ENCODE measurements at regions not wholly inside any gene's neighbourhood (a gene's known extent, or its start where the extent isn't known, plus 50 kb on each side); places are given as distances from the start of the nearest gene placed in this dataset.

DNA sequence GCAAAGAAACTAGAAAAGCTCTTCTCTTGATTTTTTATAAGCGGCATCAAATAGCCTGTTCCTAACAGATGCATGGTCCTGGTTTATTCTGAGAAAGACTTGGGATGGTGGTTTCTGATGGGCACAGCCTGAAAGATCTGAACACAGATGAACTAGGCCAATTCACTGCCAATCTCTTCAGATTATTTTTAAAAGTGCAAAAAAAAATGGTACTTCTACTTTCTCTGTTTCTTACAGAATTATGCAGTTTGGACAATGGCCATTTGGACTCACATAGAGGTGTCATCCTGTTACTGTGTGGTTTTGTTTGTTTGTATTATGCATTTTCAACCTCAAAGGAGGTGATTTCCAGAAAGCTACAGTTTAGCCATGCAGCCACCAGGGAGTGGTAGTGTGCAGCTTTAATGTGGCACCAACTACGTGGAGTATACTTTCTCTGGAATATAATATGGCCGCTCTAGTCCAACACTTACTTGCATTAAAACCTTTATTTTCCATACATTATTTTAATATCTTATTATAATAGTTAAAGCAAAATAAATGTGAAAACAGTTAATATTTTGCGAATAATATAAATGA is 469.8 kb upstream of the KIRREL3 start:
- Histone ChIP-seq H3K27me3 (replicated peaks in 1 of 2; ENCODE audit: control insufficient read depth in 2 of 2, insufficient read depth in 2 of 2, low read length in 1 of 2) (no peaks in the 10 kb centered on the region), H3K9ac (ENCODE audit: control insufficient read depth, insufficient read depth, low read length) (no peak overlapping the region), H3K27ac (ENCODE audit: control insufficient read depth, insufficient read depth) (no peak overlapping the region), H3K4me2 (ENCODE audit: control insufficient read depth, insufficient read depth) (no peak overlapping the region), H2AFZ (ENCODE audit: control insufficient read depth, low read depth, low read length) (no peak overlapping the region), H4K20me1 (ENCODE audit: control insufficient read depth, insufficient read depth) (no peaks in the 10 kb centered on the region), H3K9me3 (replicated peaks; ENCODE audit: control insufficient read depth, insufficient read depth, low read length) (no peaks in the 10 kb centered on the region), H3K36me3 (ENCODE audit: control insufficient read depth in 2 of 2, insufficient read depth in 2 of 2, low read length in 1 of 2) (no peaks in the 10 kb centered on the region), H3K4me3 (no peak overlapping the region), H3K4me1 (ENCODE audit: control insufficient read depth, insufficient read depth, low read length) (no peaks in the 10 kb centered on the region), H3K79me2 (ENCODE audit: control insufficient read depth, insufficient read depth, low read length) (no peaks in the 10 kb centered on the region)
- ChIA-PET CTCF (interaction anchor here (0.8 to 2.3 kb wide), 4 partner anchors 11 to 197 kb away, joined by 3 to 6 read pairs (median 5); no protein-coding TSS in a partner anchor), POLR2A (no interaction called here), RAD21 (ENCODE audit: unreplicated experiment) (no interaction called here), SMC1A (ENCODE audit: uncharacterized antibody, unreplicated experiment) (interaction anchor here (1.1 to 1.4 kb wide), 3 partner anchors 11 to 23 kb away, joined by 3 read pairs; no protein-coding TSS in a partner anchor)
- intact Hi-C loops (cut with micrococcal nuclease; ENCODE audit: unreplicated experiment): loop anchor here (10.0 kb wide), 1 partner anchor 56 kb away; no protein-coding TSS in a partner anchor
- ATAC-seq: peak; percentile 84
- no TSS peak for BruUV-seq (replicated peaks)
- in situ Hi-C loops (cut with MboI): no loop called here
- DNase-seq (ENCODE audit: low read depth, low spot score): no peak
- WGBS (ENCODE audit: insufficient coverage, insufficient replicate concordance, low lambda C conversion rate, missing lambda C conversion rate): 23% methylated on average over 4 of the region's 4 CpGs
- no peak for TF ChIP-seq CREB1 (IDR thresholded peaks at IDR 0.05; ENCODE audit: low read depth)
- TF ChIP-seq NR2C2 (IDR thresholded peaks at IDR 0.05; ENCODE audit: borderline replicate concordance, control insufficient read depth, insufficient read length, low read depth): no peak
- 0 out of 2 replicates have a peak, but pooled peaks have one; percentile 28 for TF ChIP-seq YY1 (IDR thresholded peaks at IDR 0.05; ENCODE audit: low read depth, low read length)
- no peak for TF ChIP-seq TCF3 (IDR thresholded peaks at IDR 0.05; ENCODE audit: borderline replicate concordance, insufficient read depth, low read depth, low read length)
- TF ChIP-seq, protein P1, sequence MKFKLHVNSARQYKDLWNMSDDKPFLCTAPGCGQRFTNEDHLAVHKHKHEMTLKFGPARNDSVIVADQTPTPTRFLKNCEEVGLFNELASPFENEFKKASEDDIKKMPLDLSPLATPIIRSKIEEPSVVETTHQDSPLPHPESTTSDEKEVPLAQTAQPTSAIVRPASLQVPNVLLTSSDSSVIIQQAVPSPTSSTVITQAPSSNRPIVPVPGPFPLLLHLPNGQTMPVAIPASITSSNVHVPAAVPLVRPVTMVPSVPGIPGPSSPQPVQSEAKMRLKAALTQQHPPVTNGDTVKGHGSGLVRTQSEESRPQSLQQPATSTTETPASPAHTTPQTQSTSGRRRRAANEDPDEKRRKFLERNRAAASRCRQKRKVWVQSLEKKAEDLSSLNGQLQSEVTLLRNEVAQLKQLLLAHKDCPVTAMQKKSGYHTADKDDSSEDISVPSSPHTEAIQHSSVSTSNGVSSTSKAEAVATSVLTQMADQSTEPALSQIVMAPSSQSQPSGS (IDR thresholded peaks at IDR 0.05; ENCODE audit: low read length): no peak
- no peak for TF ChIP-seq EED (IDR thresholded peaks at IDR 0.05; ENCODE audit: low read depth)
- TF ChIP-seq RAD21 (IDR thresholded peaks at IDR 0.05; ENCODE audit: insufficient read depth, low read depth, low read length): peak; percentile 18; the same call in 1 of the 2 replicates
- no peak for TF ChIP-seq SRF (IDR thresholded peaks at IDR 0.05; ENCODE audit: low read depth in 2 of 2, low read length in 2 of 2)
- TF ChIP-seq, protein P2, sequence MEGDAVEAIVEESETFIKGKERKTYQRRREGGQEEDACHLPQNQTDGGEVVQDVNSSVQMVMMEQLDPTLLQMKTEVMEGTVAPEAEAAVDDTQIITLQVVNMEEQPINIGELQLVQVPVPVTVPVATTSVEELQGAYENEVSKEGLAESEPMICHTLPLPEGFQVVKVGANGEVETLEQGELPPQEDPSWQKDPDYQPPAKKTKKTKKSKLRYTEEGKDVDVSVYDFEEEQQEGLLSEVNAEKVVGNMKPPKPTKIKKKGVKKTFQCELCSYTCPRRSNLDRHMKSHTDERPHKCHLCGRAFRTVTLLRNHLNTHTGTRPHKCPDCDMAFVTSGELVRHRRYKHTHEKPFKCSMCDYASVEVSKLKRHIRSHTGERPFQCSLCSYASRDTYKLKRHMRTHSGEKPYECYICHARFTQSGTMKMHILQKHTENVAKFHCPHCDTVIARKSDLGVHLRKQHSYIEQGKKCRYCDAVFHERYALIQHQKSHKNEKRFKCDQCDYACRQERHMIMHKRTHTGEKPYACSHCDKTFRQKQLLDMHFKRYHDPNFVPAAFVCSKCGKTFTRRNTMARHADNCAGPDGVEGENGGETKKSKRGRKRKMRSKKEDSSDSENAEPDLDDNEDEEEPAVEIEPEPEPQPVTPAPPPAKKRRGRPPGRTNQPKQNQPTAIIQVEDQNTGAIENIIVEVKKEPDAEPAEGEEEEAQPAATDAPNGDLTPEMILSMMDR (IDR thresholded peaks at IDR 0.05 in 2 of 3, conservative IDR thresholded peaks at IDR 0.05 in 1 of 3; ENCODE audit: control insufficient read depth in 2 of 3, extremely low read depth in 1 of 3, insufficient read depth in 1 of 3, low read depth in 3 of 3, low read length in 3 of 3): peak; percentile 23 to 51 (median 25); a peak in 4 of 6 replicates
- TF ChIP-seq SIX5 (IDR thresholded peaks at IDR 0.05; ENCODE audit: low read depth, low read length, severe bottlenecking): no peak
- FAIRE-seq: no peak

All from GM12878 (cell line).